Hematopoietic multipotent progenitor cell treated with erythropoietin and hydrocortisone succinate and interleukin-3 and kit ligand, for 15 days (in vitro differentiated cells): ENCODE measurements at regions not wholly inside any gene's neighbourhood (a gene's known extent, or its start where the extent isn't known, plus 50 kb on each side); places are given as distances from the start of the nearest gene placed in this dataset.
"Not testable (repeated sequence)": the region's sequence is repeated elsewhere in the genome, so short reads cannot be mapped to it uniquely, and the experiment has no call there.

Experiments used
- DNase-seq: peaks from one replicate; pipeline ENCODE4 v3.0.0-alpha.2; 2015; ENCODE audit warnings: low spot score

DNA sequence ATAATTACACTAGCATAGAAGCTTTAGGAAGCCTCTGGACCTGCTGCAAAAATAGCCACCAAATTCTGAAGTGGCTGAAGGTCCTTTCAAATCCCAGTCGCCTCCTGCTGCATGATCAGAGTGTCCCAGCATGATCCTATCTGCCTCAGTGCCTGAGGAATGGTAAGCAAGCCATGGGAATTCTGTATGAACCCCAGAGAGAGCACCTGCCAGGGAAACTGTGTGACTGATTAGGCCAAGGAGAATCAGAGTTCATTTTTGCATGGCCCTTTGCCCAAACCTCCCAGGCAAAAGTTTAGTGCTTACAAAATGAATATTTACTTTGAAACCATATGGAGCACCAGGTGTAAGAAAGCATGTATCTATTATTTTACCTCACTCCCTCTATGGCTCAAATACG lies 221.4 kb downstream of the ARL4C start:
- DNase-seq = no peak

- DNase-seq = no peak
Observed at GRCh38 chr2:234273887-234274584, 222.8 kb downstream of the ARL4C start.

GRCh38 chr2:234272069-234272850 lies 221.8 kb downstream of the SPP2 start:
- DNase-seq = no peak

DNA sequence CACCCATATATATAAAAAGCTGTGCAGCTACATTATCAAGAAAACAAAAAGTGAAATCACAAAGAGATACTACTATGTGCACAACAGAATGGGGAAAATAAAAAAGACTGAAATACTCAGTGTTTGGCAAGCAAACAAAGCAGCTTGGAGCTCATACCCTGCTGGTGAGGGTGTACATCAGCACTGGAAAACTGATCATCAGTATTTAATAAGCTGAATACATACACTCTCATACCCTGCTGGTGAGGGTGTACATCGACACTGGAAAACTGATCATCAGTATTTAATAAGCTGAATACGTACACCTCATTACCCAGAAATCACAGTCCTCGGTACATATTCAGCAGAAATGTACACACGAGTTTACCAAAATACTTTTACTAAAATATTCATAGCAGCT lies 220.8 kb downstream of the SPP2 start:
- DNase-seq = no peak

- DNase-seq = no peak
Observed at GRCh38 chr2:234269769-234270204, 219.3 kb downstream of the SPP2 start.

DNA sequence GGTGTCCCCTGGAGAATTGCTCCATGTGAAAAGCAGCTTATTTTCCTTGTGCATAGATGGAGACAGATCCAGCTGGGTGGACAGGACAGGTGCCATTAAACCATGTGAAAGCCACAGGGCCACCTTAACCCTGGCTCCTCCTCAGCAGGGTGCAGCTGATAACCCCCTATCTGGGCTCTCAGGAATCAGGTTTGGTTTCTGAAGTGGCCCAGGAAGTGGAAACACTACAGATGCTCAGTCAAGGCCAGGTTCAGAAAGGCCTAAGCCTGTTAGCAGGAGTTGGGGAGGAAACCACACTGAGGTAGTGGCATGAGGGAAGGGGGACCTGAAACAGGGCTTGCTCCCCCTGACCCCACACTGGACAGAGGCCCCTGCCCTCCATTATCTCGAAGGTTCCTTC lies 217.0 kb downstream of the SPP2 start:
- no peak for DNase-seq

GRCh38 chr2:234266952-234267351 lies 216.4 kb downstream of the SPP2 start:
- no peak for DNase-seq

GRCh38 chr2:234265206-234265605 lies 214.7 kb downstream of the SPP2 start:
- DNase-seq = no peak

DNA sequence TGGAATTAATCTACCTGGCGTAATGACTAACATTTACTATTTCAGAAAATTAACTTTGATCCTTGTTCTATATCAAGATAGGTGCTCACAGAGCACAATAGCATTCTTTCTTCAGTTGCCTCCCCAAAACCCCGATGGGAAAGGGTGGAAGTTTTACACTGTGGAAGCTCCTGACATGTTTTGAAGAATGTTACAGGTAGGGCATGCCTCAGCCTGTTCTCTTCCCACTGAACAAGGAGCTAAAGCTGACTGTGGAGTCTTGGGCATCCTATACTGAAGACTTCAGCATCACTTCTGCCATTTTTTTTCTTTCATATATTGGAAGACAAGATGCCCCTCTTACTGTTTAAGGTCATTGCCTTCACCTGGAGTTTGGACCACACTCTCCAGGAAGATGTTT lies 211.2 kb downstream of the SPP2 start:
- no peak for DNase-seq

DNA sequence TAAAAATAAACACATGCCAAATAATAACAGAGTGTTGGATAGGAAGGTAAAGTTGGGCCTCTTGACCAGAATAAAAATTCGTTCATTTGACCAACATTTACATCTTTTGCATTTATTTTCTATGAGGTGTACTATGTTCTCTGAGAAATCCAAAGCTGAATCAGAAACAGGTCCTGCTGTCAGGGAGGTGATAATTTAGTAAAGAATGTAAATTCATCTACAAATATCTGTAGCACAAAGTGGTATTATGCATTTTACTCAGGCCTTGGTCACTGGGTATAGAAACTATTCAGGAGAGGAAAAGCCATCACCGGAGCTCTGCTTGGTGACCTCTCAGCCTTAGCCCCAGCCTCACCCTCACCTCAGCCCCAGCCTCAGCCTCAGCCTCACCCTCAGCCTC lies 208.9 kb downstream of the SPP2 start:
- DNase-seq = no peak

- no peak for DNase-seq
Observed at GRCh38 chr2:234258562-234259141, 208.2 kb downstream of the SPP2 start.

- no peak for DNase-seq
Observed at GRCh38 chr2:234257859-234258561, 207.5 kb downstream of the SPP2 start.

DNA sequence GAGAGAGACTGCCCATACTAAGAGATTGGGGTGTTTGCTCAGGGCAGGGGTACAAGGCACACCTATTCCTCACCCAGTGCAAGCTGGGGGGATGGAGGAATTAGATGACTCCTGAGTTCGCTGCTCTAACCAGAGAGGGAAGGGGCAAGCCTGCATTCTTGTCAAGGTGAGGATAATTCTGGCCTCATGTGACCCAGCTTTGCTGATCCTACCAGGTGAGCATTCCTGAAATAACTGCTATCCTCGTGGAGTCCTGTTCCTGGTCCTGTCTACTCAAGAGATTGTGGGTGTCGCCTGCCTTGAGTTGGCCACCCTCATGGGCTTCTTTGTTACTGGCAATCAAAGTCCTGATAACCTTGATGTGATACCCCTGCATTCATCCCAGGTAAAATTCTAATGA lies 206.0 kb downstream of the SPP2 start:
- no peak for DNase-seq

GRCh38 chr2:234254783-234255521 lies 204.4 kb downstream of the SPP2 start:
- no peak for DNase-seq

- DNase-seq = no peak
Observed at GRCh38 chr2:234252772-234253171, 202.3 kb downstream of the SPP2 start.

DNA sequence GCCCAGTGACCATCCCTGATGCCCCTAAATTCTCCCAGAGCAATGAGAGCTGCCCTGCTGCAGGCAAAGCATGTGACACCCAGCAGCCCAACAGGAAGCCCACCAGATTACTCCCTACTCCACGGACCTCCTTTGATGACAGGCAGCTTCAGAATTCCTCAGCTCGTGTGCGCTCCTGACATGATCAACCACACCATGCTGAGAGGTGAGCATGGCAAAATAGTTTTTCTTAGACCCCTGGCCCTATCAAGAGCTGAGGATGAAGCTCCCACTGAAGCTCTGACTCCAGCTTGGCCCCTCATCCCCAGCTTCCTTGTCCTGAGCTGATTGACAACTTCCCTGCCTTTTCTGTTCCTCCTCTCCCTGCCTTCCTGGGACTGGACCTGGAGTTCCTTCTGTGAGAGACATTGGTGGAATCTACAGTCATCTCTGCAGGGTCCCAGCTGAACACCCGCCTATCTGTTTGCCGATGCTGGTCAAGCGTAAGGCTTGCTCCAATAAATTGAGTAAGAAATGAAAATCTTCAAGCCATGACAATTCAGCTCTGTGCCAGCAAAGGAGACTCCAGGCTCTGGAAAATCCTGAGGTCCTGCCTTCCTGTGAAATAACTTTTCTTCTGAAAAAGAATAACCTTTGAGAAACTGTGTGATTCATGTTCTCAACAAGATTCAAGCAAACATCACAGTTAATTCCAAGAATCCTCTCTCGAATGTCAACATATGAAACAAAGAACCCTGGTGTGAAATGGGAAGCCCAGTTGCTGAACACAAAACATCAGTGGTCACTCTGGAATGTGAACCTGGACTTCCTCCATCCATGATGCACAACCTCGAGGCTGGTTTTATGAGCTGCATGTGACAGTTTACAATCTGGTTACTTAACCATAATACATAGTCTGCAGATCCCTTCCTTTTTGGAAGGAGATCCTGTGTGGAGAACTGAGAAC lies 201.1 kb downstream of the SPP2 start:
- no peak for DNase-seq

GRCh38 chr2:234250926-234251325 lies 200.4 kb downstream of the SPP2 start:
- no peak for DNase-seq

DNA sequence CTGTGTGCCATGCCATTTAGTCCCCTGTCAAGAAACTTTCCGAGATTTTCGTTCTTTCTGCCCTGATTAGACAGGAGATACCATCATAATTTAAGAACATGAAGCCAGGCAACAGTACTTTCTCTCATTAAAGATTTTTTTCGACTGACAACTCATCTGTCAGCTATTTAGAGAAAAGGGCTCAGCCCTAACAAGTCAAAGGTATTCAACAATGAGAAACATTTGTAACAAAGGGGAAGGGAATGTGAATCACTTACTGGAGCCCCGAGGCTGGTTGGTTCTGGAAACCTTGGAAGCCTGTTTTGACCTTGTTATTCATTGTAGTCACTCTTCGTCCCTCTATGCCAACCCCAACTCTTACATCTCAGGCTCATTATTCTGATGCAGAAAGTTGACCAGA lies 199.4 kb downstream of the SPP2 start:
- DNase-seq = no peak

DNA sequence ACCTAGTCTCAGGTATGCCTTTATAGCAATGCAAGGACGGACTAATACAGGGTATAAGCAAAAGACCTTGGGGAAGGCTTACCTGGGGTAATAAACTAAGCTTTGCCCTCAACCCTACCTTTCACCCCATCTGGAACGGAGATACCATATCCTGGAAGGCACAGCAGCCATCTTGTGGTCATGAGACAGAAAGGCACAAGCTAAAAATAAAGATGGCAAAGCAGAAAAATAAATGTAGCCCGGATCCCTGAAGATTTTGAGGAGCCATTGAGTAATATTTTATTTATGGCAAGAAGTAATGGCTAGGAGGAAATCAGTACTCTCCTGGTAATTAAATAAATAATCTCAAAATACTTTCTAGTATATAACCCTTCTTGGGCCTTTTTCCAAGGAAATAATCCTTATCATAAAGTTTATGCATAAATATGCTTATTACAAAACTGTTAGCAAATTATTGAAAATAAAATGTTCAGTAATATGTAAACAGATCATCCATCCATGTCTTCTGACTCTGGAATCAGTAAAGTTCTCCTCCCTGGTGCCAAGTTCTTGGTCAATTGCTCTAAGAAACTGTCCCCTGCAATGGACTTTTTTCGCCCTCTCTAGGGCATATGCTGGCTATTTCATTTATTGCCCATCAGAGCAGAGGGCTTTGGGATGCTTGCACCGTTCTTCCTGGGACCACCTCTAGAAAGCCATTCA lies 198.7 kb downstream of the SPP2 start:
- DNase-seq = no peak

DNA sequence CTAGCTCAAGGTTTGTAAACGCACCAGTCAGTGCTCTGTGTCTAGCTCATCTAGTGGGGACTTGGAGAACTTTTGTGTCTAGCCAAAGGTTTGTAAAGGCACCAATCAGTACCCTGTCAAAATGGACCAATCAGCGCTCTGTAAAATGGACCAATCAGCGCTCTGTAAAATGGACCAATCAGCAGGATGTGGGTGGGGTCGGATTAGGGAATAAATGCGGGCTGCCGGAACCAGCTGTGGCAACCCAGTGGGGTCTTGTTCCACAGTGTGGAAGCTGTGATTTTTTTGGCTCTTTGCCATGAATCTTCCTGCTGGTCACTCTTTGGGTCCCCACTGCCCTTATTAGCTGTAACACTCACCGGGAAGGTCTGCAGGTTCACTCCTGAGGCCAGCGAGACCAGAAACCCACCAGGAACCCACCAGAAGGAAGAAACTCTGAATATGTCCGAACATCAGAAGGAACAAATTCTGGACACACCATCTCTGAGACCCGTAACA lies 197.8 kb downstream of the SPP2 start:
- not testable (repeated sequence) for DNase-seq
